ENCODE measurements at regions not wholly inside any gene's neighbourhood (a gene's known extent, or its start where the extent isn't known, plus 50 kb on each side); places are given as distances from the start of the nearest gene placed in this dataset.

- in situ Hi-C loops (cut with HindIII; ENCODE audit: low sequenced_read_pairs) = no loop called here
- H3K4me3 ChIP-seq (ENCODE audit: low read depth, low read length) = no peak overlapping the region
- TF ChIP-seq, protein P1, sequence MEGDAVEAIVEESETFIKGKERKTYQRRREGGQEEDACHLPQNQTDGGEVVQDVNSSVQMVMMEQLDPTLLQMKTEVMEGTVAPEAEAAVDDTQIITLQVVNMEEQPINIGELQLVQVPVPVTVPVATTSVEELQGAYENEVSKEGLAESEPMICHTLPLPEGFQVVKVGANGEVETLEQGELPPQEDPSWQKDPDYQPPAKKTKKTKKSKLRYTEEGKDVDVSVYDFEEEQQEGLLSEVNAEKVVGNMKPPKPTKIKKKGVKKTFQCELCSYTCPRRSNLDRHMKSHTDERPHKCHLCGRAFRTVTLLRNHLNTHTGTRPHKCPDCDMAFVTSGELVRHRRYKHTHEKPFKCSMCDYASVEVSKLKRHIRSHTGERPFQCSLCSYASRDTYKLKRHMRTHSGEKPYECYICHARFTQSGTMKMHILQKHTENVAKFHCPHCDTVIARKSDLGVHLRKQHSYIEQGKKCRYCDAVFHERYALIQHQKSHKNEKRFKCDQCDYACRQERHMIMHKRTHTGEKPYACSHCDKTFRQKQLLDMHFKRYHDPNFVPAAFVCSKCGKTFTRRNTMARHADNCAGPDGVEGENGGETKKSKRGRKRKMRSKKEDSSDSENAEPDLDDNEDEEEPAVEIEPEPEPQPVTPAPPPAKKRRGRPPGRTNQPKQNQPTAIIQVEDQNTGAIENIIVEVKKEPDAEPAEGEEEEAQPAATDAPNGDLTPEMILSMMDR (IDR thresholded peaks at IDR 0.05; ENCODE audit: low read depth, low read length) = no peak
- DNase-seq (ENCODE audit: low read depth, low spot score) = no peak
Measured at GRCh38 chr12:24645254-24645653, 303.6 kb downstream of the BCAT1 start.

DNA sequence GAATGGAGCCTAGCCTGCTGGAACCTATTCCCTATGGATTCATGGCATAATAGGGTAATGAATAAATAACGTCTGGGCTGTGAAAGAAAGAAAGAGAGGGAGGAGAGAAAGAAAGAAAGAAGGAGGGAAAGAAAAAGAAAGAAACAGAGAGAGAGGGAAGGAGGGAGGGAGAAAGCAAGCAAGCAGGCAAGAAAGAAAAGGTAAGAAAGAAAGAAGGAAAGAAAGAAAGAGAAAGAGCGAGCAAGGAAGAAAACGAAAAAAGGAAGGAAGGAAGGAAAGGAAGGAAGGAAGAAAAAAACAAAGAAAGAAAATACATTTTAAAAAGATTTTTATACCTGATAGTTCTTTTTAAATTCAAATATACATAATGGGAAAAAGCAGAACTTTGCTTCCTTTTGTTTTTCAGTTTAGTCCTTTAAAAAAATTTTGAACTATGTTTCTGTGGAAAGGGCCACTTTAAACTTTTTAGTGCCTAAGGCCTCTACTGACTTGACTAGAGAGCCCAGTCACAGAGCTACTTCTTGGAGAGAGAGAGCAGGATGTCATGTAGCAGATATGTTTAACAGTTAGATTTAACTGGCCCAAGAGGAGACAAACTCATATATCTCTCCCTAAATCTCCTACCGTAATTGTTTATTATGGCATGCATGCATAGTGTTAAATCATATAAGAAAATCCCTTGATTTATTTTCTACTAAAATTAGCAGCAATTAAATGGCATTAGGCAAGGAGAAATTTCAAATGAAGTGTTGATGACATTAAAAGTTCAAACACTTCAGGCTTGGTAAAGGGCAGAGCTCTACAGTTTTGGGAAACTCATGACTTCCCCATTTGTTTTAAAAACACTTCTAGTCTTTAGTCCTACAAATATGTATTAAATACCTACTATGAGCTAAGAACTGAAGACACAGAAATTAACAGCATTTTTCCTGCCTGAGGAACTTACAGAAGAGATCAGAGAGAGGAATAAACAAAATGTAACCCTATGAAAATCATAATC, 305.5 kb downstream of the BCAT1 start:
- no peak overlapping the region for H3K4me3 ChIP-seq (ENCODE audit: low read depth, low read length)
- TF ChIP-seq, protein P1 (IDR thresholded peaks at IDR 0.05; ENCODE audit: low read depth, low read length) = no peak
- no peak for DNase-seq (ENCODE audit: low read depth, low spot score)
- in situ Hi-C loops (cut with HindIII; ENCODE audit: low sequenced_read_pairs) = no loop called here

- no peak overlapping the region for H3K4me3 ChIP-seq (ENCODE audit: low read depth, low read length)
- DNase-seq (ENCODE audit: low read depth, low spot score) = no peak
- TF ChIP-seq, protein P1 (IDR thresholded peaks at IDR 0.05; ENCODE audit: low read depth, low read length) = no peak
- in situ Hi-C loops (cut with HindIII; ENCODE audit: low sequenced_read_pairs) = no loop called here
Measured at GRCh38 chr12:24639641-24640040, 309.3 kb downstream of the BCAT1 start.

GRCh38 chr12:24632466-24632865, 316.4 kb downstream of the BCAT1 start:
- in situ Hi-C loops (cut with HindIII; ENCODE audit: low sequenced_read_pairs) = no loop called here
- H3K4me3 ChIP-seq (ENCODE audit: low read depth, low read length) = no peak overlapping the region
- TF ChIP-seq, protein P1 (IDR thresholded peaks at IDR 0.05; ENCODE audit: low read depth, low read length) = no peak
- DNase-seq (ENCODE audit: low read depth, low spot score) = no peak

DNA sequence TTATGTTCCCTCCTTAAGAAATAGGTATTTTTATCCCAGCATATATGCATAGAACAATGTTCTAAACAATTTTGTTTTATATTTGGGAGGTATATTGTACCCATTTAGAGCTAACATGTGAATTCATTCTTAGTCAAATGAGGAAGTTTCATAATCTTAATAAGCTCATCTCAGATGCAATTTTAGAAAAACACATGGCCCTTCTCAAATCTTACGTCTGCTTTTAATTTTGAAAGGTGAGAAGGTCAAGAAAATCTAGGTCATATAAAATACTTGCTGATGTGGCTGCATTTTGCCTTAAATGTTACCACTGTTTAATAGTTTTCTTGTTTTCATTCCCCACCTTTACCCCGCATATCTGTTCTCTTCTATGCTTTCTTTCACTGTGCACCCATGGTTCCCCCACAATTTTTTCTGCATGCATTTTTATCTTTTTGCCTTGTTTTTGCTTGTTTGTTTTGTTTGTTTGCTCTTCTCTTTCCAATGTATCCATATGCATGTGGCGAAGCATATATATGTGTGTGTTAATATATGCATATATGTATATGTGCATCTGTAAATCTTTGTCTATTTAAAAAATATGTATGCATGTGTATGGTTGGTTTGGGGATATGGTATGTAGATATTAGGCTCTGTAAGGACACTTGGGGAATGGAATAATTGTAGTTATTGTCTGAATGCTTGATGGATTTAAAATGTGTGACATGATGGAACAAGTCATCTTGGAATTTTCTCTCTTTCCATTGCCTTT, 317.1 kb downstream of the BCAT1 start:
- no peak overlapping the region for H3K4me3 ChIP-seq (ENCODE audit: low read depth, low read length)
- TF ChIP-seq, protein P1 (IDR thresholded peaks at IDR 0.05; ENCODE audit: low read depth, low read length) = no peak
- in situ Hi-C loops (cut with HindIII; ENCODE audit: low sequenced_read_pairs) = no loop called here
- no peak for DNase-seq (ENCODE audit: low read depth, low spot score)

DNA sequence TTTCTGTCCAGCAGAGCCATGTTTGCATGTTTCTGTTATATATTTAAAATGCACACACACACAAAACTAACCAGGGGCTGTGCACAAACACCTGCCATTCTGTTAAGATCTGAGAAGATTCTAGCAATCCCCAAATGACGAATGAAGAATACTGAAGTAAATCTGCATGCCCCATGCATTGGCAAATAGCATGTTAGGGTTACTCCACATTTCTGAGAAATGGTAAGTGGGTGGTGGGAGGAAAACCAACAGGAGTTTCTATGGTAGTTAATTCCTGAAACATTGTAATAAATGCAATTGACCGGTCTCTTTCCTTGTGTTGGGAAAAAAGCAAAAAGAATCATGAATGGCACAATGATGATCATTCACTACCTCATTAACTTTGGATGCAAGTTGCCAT, 318.0 kb downstream of the BCAT1 start:
- no peak for DNase-seq (ENCODE audit: low read depth, low spot score)
- in situ Hi-C loops (cut with HindIII; ENCODE audit: low sequenced_read_pairs) = no loop called here
- no peak overlapping the region for H3K4me3 ChIP-seq (ENCODE audit: low read depth, low read length)
- TF ChIP-seq, protein P1 (IDR thresholded peaks at IDR 0.05; ENCODE audit: low read depth, low read length) = no peak

Data from astrocyte of the spinal cord (primary cell).